GM12874 (cell line): ENCODE measurements at regions not wholly inside any gene's neighbourhood (a gene's known extent, or its start where the extent isn't known, plus 50 kb on each side); places are given as distances from the start of the nearest gene placed in this dataset.

Experiments used
- TF ChIP-seq, protein P1 (sequence below): IDR thresholded peaks from 2 replicates; pipeline ENCODE4 v1.5.1; 2011; ENCODE audit warnings: low read depth, mild to moderate bottlenecking, control low read depth, low read length, moderate library complexity; ENCODE audit not compliant: insufficient read depth

- TF ChIP-seq, protein P1, sequence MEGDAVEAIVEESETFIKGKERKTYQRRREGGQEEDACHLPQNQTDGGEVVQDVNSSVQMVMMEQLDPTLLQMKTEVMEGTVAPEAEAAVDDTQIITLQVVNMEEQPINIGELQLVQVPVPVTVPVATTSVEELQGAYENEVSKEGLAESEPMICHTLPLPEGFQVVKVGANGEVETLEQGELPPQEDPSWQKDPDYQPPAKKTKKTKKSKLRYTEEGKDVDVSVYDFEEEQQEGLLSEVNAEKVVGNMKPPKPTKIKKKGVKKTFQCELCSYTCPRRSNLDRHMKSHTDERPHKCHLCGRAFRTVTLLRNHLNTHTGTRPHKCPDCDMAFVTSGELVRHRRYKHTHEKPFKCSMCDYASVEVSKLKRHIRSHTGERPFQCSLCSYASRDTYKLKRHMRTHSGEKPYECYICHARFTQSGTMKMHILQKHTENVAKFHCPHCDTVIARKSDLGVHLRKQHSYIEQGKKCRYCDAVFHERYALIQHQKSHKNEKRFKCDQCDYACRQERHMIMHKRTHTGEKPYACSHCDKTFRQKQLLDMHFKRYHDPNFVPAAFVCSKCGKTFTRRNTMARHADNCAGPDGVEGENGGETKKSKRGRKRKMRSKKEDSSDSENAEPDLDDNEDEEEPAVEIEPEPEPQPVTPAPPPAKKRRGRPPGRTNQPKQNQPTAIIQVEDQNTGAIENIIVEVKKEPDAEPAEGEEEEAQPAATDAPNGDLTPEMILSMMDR, result no peak
Measured at GRCh38 chr2:205864491-205864890, 182.2 kb downstream of the NRP2 start.

GRCh38 chr2:205860885-205861284 lies 178.6 kb downstream of the NRP2 start:
- TF ChIP-seq, protein P1, result no peak

DNA sequence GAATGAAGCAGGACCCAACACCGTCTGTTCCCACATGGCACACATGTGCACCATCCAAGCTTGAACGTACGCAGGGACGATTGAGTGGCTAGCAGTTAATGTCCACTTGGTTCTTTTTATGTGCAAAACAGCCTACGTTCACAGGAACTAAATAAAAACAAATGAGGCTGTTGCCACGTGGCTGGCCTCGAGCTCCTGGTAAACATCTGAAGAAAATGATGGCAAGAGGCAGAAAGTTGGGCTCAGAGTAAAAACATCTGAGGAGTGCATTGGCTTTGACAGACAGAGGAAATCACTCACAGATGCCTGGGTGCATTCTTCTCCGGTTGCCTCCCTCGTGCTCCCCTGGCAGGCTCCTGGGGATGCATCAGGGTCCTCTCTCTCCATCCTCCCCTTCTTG lies 177.9 kb downstream of the NRP2 start:
- TF ChIP-seq, protein P1, result no peak

GRCh38 chr2:205858881-205859441 lies 176.7 kb downstream of the NRP2 start:
- TF ChIP-seq, protein P1, result no peak

DNA sequence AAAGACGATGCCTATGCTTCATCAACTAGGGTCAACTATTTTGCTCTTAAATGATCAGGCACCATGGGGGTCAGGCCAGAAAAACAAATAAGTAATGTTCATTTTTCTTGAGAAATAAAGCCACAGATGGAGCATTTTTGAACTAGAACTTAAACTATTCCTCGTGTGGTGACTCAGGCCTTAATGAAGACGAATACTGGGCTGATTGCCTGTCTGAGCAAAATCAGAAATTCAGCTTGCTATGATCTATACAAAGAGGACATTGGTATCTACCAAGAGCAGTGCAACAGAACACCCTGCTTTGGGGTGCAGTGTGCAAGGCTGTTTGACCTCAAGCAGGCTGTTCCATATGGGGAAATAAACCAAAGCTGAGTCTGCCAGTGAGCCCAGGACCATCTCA lies 176.0 kb downstream of the NRP2 start:
- TF ChIP-seq, protein P1, result no peak

GRCh38 chr2:205857520-205858237 lies 175.4 kb downstream of the NRP2 start:
- TF ChIP-seq, protein P1, result no peak

GRCh38 chr2:205852457-205852856 lies 170.2 kb downstream of the NRP2 start:
- TF ChIP-seq, protein P1, result no peak
